Right lung (tissue), 2 donors: ENCODE measurements at regions not wholly inside any gene's neighbourhood (a gene's known extent, or its start where the extent isn't known, plus 50 kb on each side); places are given as distances from the start of the nearest gene placed in this dataset.
A peak's percentile ranks its signal among the peaks of the same experiment; 100 is the strongest.
"Not testable (repeated sequence)": the region's sequence is repeated elsewhere in the genome, so short reads cannot be mapped to it uniquely, and the experiment has no call there.

Experiments
- DNase-seq, 2 donors: peaks; one replicate each; pipeline ENCODE4 v3.0.0-alpha.2; 2013

DNA sequence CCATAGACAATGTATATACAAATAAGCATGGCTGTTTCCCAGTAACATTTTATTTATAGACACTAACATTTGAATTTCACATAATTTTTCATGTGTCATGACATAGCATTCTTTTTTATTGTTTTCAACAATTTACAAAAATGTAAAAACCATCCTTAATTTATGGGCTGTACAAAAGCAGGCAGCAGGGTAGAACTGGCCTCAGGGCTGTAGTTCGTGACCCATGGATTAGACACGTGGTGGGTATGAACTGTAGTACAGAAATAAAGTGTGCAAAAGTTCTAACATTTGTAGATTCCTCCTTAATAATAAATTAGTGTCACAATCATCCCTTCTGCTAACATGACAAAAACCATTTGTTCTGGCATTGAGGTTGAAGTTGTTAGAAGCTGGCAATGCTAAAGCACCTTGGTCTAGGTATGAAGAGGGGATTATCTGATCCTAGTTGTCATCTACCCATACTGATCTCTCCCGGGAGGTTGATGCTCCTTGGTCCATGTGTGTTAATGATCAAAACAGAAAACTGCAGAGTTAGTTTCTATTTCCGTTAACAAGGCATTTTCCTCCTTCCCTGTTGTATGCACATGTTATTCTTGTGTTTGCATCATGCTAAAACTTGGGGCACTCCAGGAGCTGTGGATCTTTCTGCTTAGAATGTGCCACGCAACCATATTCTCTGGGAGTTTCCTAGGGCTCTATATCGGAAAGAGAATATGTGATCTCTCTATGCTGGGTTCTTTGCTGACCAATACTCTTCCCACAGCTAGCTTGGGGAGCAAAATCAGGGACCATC, 917.6 kb downstream of the TLE1 start:
- DNase-seq: no peak

DNA sequence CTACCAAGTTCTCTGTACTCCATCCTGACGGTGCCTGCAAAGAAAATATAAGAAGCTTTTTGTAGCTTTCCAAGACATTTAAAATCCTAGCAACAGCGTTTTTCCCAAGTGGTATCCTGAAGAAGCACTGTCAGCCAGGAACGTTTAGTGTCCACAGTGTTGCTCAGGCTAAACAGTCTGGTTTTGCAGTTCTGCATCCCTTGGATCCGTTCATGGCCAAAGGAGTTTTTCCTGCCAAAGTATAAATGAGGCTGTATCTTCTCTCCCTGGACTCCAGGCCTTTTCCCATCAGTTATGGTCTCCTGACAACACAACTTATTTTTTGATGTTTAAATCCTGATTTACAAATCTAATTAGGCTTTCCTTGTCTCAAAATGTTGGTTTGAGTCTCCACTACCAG, 925.8 kb downstream of the TLE1 start:
- no peak for DNase-seq

DNA sequence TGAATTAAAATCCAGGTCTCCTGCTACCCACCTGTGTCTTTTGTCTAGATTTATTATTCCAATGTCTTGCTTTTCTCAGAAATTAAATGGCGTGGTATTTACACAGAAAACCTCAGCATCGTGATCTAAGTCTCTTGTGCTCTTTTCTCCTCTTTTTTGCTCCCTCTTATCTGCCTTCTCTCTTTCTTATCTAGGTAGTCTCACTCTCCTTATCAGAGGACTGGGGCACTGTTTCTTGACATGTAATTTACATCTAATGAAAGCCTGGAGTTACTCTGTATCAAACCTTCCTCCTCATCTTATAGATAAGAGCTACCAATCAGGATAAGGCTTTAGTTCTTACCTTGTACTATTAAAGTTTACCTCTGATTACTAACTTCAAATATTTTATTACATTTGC, 933.8 kb downstream of the TLE1 start:
- DNase-seq: no peak

DNA sequence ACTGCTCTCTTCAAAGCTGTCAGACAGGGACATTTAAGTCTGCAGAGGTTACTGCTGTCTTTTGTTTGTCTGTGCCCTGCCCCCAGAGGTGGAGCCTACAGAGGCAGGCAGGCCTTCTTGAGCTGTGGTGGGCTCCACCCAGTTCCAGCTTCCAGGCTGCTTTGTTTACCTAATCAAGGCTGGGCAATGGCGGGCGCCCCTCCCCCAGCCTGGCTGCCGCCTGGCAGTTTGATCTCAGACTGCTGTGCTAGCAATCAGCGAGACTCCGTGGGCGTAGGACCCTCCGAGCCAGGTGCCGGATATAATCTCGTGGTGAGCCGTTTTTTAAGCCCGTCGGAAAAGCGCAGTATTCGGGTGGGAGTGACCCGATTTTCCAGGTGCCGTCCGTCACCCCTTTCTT, 942.3 kb downstream of the TLE1 start:
- not testable (repeated sequence) for DNase-seq

DNA sequence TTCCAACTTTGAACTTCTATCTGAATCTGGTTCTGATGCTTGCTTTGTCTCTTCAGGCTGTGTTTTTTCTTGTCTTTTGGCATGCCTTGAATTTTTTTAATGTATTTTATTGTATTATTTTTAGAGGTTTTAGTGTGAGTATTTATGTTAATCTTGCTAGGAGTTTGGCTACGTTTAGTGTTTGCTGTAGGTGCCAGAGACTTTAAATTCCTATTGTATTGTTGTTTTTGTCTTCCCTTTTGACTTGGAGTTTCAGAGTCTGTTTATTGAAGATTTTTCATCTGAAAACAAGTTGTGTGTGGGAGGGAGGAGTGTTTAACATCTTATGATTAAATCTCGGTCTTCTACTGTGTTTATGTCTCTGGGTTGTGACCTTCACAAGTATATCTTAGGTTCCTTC, 956.8 kb downstream of the TLE1 start:
- DNase-seq: no peak

DNA sequence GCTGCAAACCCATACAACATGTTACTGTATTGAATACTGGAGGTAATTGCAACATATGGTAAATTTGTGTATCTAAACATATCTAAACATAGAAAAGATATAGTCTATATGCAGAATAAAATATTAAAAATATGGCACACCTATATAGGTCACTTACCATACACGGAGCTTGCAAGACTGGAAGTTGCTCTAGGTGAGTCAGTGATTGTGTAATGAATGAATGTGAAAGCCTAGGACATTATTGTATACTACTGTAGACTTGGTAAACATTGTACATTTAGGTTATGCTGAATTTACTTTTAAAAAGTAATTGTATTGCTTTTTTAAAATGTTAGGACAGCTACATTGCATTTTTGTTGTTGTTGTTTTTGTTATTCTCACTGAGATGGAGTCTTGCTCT, 968.8 kb downstream of the TLE1 start:
- no peak for DNase-seq

DNA sequence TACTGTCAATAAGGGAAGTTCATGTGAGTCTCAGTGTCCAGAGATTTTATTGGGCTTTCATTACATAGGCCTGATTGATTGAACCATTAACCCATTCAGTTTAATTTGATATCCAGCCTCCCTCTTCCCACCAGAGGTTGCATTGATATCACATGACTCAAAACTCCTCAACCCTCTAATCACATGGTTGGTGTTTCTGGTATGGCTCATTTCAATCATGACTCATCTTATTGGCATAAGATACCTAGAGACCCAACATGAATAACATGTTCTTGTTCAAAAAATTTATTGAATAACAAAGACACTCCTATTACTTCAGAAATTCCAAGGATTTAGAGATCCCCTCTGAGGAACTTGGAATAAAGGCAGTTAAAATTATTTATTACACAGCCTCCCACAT, 982.2 kb downstream of the TLE1 start:
- no peak for DNase-seq

DNA sequence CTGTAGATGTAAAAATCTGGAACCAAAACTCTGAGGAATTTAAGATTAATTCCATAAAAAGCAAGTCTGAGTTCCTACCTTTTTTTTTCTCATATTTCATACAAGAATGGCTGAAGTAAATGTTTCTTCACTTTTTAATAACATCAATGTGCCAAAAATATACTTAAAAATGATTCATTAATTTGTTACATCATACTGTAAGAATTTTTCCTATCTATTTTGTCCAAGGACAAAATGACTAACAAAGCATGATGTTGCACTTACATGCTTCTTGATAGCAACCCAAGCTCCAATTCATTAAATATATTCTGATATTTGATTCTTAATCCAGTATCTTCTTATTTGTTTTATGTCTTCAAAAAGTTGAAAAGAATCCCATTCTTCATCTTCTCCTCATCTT, 988.3 kb downstream of the TLE1 start:
- no peak for DNase-seq

DNA sequence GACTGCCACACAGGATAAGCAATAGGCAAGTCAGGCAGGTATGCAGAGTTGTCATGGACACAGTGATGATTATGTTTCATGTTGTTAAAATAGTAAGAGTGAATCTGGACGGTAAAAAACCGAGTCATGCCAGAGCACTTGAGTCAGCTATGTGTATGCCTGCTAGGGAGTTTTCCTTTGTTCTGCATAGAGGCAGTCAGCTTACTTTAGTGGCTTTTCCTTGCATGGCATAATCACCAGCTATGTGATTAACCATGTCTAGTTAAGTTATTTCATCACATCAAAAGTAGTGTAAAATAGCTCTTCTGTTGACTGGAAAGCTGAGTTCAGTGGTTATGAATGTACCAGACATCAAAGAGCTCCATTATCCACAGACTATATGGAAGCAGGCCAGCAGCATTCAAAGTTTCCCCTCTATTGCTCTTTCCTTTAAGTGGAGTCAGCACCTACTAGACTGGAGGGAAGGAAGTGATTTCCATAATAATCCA, 989.8 kb downstream of the TLE1 start:
- peak; percentile 27 to 31 for DNase-seq

DNA sequence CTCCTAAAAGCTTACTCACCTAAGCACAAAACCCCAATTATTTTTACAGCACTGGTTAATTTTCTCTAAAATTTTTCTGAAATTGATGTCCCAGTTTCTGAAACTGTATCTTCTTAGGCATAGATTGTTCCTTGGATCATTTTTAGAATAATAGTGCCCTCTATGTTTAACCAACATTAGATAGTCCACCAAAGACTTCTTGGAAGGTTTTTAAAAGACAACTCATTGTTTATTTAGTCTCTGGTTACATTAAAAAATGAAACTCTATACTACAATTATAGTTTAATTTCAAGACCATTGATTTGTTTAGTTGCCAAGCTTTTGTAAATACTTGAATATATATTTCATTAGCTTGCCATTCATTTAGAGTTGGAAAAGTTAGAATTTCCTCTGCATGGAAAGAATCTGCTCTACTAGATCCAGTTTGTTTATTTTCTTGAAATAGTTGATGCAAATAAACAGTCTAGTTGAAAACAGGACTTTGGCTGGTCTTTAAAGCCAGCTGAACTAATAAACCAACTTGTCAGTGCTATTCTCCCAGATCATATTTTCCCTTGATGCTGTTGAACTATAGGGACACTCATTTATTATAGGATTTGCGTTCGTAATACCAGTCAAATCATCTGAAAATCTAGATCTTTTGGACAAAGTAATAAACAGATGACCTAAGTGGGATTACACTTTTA, 990.5 kb downstream of the TLE1 start:
- peak; percentile 10 to 27 for DNase-seq

DNA sequence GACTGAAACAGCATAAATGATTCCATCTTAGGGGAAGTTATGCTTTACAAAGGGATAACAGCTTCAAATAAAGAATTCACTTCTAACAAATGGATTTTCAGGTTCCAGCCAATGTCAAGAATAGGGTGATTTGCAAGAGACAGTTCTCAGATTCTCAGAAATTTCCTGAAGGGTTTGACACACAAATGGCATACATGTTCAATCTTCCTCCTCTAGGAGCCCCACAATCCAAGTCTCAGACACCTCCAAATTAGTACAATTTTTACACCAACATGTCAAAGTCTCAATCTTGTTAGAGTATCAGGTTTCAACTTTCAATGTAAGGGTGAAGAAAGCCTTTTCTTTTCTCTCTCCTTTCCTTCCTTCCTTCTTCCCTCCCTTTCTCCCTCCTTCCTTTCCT, 996.6 kb downstream of the TLE1 start:
- DNase-seq: no peak

DNA sequence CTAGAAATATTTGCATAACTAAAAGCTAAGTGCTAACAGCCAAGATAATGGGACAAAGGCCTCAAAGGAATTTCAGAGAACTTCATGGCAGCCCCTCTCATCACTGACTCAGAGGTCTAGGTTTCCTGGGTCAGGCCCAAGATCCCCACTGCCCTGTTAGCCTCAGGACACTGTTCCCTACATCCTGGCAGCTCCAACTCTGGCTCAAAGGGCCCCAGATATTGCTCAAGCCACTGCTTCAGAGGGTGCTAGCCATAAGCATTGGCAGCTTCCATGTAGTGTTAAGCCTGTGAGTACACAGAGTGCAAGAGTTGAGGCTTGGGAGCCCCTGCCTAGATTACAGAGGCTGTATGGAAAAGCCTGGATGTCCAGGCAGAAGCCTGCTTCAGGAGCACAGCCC, 998.1 kb downstream of the TLE1 start:
- DNase-seq: no peak

DNA sequence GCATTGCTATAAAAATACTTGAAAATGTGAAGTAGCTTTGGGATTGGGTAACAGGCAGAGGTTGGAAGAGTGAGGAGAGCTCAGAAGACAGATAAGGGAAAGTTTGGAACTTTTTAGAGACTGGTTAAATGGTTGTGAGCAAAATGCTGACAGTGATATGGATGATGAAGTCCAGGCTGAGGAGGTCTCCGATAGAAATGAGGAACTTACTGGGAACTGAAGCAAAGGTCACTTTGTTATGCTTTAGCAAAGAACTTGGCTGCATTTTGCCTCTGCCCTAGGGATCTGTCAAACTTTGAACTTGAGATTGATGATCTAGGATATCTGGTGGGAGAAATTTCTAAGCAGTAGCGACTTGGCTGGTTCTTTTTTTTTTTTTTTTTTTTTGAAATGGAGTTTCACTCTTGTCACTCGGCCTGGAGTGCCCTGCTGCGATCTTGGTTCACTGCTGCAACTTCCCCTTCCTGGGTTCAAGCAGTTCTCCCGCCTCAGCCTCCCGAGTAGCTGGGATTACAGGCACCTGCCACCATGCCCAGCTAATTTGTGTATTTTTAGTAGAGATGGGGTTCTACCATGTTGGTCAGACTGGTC, 998.9 kb downstream of the TLE1 start:
- peak in 1 of 2 donors; percentile 3 for DNase-seq

DNA sequence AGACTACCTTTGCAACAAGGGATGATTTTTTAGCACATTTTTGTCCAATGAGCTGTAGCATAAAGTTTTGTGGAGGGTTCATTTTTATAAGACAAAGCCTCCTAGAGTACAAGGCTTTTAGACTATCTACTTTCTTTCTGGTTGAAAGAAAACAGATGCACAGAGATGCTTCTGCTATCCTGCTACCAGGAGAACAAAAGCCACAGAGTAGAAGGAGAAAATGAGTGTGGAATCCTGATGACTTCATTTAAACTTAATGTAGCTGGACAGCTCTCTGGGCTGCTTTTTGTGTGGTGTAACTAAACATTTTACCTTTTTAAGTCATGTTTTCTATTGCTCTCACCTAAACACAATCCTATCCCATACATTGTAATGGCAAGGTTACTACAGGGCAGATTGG, 1009.4 kb downstream of the TLE1 start:
- no peak for DNase-seq

DNA sequence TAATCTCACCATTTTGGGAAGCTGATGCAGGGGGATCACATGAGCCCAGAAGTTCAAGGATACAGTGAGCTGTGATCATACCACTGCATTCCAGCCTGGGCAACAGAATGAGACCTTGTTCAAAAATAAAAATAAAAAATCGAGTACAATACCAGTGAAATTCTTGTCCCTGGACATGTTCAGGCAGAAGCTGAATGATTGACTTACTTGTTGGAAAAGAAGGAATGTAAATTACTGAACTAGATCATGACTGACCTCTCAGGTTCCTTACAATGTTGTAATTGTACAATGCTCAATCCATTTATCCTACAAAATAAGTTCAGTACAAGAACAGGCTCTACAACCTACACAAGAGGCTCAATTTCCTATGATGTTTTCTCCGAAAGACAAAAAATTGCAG, 1010.4 kb downstream of the TLE1 start:
- DNase-seq: no peak

DNA sequence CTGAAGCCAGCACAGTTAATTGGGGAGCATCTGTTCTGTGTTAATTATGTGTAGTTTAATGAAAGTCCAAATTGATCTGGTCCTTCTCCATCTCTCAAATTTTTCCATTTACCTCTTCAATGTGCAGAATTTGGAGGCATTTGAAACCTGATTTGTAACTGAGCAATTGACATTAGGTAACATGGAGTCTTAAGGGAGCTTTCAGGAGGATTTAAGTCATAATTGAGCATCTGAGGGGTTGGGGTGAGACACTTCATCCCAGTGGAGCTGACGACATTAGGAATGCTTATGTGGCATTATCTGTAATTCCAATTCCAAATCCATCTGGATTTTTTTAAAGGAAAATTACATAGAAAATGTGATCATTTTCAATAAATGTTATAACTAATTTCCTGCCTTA, 1015.9 kb downstream of the TLE1 start:
- DNase-seq: no peak

DNA sequence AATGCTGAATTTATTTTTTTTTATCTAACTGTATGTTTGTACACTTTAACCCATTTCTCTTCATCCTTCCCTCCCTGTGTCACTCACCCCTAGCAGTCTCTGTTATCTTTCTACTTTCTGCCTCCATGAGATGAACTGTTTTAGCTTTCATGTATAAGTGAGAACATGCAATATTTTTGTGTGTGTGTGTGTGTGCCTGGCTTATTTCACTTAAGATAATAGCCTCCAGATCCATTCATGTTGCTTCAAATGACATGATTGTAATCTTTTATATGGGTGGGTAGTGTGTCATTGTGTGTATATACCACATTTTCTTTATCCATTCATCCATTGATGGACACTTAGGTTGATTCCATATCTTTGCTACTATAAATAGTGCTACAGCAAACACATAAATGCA, 1023.9 kb downstream of the TLE1 start:
- DNase-seq: no peak

DNA sequence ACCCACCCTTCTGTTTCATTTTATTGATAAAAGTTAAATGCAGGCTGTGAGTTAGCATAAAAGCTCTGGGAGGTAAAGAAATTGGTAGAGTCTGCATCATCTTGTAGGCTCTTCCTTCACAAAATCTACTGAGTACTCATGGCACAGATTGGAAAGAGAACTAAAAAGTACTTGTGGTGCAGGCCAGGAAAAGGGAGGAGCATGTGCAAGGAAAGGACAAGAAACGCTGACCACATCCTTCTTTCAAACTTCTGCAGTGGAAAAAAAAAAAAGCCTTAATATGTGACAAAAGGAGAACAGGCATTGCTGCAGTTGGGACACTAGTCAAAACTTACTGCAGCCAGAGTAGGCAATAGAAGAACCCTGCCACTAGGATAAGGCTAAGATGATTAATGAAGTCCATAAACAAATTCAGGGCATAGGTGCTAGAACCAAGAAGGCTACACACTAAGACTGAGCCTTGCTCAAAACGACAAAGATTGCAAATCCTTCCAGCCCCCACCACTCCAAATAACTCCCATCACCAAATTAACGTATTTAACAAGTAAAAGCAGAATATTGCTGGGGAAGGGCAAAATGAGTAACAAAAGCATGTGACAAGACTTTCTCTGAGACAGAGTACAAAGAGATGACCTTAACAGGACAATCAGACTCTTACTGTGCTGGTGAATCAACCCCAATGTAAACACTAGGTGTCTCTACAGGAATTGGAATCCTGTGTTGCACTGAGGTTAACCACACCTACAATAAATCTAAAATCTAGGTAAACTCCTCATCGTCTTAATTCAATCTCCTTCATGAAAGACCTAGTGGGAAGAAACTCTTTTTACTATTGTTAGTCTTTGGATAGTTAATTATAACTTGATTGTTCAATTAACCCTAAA, 1024.8 kb downstream of the TLE1 start:
- no peak for DNase-seq

DNA sequence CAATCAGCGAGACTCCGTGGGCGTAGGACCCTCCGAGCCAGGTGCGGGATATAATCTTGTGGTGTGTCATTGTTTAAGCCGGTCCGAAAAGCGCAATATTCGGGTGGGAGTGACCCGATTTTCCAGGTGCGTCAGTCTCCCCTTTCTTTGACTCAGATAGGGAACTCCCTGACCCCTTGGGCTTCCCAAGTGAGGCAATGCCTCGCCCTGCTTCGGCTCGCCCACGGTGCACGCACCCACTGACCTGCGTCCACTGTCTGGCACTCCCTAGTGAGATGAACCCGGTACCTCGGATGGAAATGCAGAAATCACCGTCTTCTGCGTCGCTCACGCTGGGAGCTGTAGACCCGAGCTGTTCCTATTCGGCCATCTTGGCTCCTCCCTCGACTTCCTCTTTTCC, 1029.6 kb downstream of the TLE1 start:
- not testable (repeated sequence) for DNase-seq

DNA sequence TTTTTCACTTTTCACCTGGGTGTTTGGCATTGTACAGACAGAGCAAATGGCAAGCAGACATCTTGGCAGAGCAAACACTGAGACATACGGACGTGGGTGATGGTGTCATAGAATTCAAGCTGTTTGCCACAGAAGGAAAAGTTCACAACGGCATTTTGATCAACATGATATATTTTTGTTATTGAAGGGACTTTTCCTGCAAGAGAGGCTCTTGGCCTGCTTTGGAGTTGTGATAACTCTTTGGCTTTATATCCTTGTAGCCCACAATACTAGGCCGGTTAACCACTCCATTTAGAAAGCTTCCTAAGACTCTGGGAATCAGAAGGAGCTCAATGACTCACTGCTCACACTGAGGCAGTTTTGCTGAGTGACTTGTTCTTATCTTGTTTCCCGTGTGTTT, 1038.3 kb downstream of the TLE1 start:
- DNase-seq: peak in 1 of 2 donors; percentile 9

DNA sequence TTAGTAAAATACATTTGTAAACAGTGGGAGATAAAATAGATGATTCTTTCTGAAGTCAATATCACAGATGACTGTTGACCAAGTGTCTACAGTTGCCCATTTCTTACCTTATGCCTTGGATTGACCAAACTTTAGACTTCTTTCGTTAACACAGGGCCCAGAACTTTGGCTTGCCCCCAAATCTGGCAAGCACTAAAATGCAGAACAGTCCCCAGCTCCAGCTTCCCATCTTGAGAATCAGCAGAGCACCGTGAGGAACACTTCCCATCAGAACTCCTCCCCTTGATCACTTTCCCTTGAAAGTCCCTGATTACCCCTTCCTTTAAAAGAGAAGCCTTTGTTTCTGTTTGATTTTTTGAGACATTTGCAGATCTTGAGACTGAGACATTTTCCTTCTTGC, 1039.9 kb downstream of the TLE1 start:
- DNase-seq: no peak

DNA sequence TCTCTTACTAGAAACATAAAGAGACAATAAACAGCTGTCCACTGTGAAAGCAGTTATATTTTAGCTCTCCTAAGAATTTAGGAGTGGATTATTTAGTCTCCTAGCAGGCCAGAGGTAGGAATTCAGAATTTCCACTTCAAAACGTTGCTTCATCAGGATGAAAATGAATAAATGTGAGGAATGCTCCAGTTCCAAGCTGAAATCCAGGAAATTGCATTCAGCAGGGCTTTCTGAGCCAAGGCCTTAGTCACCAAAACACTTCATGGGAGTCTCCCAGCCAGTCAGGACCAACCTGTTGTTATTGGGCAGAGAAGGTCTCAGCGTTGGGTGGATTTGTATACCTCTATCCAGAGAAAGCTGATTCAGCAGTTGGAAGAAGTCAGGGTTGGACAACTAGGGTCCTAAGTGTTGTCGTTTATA, 1040.3 kb downstream of the TLE1 start:
- peak; percentile 7 to 18 for DNase-seq
